Fibroblast of mammary gland (primary cell): ENCODE measurements at regions not wholly inside any gene's neighbourhood (a gene's known extent, or its start where the extent isn't known, plus 50 kb on each side); places are given as distances from the start of the nearest gene placed in this dataset.

Source experiments
- DNase-seq: peaks from one replicate; pipeline ENCODE4 v3.0.0-alpha.2; 2010; ENCODE audit warnings: low read depth
- H3K4me3 ChIP-seq: 2 replicates; pipeline ENCODE4 v1.5.1; 2011; ENCODE audit warnings: low read depth, mild to moderate bottlenecking, low read length, moderate library complexity; ENCODE audit not compliant: control insufficient read depth
- TF ChIP-seq, protein P1 (sequence below): conservative IDR thresholded peaks from 2 replicates; pipeline ENCODE4 v1.5.1; 2011; ENCODE audit warnings: low read depth, low read length, inconsistent platforms; ENCODE audit not compliant: control insufficient read depth, insufficient read depth

DNA sequence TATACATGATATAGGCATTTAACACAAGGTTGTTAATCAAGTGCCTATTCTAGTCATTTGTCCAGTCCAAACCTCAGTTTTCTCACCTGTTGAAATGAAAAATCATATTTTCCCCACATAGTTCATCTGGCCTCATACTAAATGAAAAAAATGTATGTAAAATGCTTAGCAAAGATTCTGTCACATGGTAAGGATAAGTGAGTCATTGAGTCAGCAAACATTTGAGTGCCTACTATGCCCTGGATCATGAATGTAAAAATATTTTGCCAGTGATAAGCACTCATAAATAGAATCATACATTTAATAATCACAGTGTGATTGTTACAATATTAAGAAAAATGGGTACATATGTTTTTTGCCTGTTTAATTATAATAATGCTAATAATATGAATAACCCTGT lies 181.2 kb upstream of the PAPPA start:
- TF ChIP-seq, protein P1, sequence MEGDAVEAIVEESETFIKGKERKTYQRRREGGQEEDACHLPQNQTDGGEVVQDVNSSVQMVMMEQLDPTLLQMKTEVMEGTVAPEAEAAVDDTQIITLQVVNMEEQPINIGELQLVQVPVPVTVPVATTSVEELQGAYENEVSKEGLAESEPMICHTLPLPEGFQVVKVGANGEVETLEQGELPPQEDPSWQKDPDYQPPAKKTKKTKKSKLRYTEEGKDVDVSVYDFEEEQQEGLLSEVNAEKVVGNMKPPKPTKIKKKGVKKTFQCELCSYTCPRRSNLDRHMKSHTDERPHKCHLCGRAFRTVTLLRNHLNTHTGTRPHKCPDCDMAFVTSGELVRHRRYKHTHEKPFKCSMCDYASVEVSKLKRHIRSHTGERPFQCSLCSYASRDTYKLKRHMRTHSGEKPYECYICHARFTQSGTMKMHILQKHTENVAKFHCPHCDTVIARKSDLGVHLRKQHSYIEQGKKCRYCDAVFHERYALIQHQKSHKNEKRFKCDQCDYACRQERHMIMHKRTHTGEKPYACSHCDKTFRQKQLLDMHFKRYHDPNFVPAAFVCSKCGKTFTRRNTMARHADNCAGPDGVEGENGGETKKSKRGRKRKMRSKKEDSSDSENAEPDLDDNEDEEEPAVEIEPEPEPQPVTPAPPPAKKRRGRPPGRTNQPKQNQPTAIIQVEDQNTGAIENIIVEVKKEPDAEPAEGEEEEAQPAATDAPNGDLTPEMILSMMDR, result no peak
- no peak for DNase-seq
- no peak overlapping the region for H3K4me3 ChIP-seq

- DNase-seq, result peak; percentile 63
- no peak overlapping the region for H3K4me3 ChIP-seq
- TF ChIP-seq, protein P1, result no peak
These were observed 180.6 kb upstream of the PAPPA start for GRCh38 chr9:115972843-115973595.

DNA sequence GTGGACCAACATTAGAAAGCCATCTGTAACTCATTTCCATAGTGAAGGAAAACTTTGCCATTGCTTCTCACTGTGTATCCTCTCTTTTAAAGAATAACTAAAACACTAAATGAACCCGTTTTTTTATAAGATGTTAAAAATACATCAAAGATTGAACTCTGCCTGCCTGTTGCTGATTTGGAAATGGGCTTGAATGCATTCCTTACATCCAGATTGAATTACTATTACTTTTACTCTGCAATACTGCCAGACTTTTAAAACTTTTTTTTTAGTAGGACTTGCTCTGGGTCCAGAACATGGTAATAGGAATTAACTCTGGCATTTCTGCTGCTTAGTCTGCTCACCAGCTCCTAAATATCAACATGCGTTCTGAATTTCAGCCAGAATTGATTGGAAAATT lies 176.8 kb upstream of the PAPPA start:
- no peak for DNase-seq
- TF ChIP-seq, protein P1, result no peak
- no peak overlapping the region for H3K4me3 ChIP-seq

DNA sequence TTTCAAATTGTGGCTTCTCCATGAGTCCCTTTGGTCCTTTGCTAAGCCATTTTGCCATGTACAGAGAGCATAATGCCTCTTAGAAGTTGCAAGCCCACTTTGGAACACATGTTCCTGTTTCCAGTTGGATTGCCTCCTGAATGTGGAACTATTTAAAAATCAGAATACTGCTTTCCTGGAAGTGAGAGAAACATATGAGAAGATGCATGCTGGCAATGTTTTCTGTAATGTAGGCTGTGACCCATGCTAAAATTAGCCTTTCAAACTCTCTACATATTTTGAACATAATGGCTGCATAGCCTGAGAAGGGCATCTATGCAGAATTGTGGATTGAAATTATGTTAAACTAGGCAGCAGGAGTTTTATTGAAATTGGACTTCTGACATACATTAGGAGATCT lies 175.5 kb upstream of the PAPPA start:
- no peak for DNase-seq
- TF ChIP-seq, protein P1, result no peak
- no peak overlapping the region for H3K4me3 ChIP-seq

DNA sequence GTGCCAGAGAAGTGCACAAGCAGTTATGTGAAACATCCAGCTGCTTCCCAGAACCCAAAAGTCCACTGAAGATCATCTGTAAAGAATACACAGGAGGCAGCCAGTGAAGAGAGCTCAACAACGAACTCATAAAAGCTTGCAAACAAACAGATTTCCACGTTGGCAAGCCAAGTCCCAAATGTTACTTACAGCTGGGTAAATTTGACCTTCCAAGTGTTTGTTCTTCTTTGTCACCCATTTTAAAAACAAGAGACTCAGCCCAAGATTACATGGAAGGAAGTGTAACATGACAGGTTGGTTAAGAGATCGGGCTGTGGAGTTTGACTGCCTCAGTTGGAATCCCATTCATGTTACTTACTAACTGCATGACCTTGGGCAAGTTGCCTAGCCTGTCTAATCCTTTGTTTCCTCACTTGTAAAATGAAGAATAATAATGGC lies 174.9 kb upstream of the PAPPA start:
- TF ChIP-seq, protein P1, result no peak
- DNase-seq, result peak; percentile 29
- H3K4me3 ChIP-seq, result no peak overlapping the region

GRCh38 chr9:115980054-115980453 lies 173.5 kb upstream of the PAPPA start:
- H3K4me3 ChIP-seq, result no peak overlapping the region
- TF ChIP-seq, protein P1, result no peak
- DNase-seq, result no peak

DNA sequence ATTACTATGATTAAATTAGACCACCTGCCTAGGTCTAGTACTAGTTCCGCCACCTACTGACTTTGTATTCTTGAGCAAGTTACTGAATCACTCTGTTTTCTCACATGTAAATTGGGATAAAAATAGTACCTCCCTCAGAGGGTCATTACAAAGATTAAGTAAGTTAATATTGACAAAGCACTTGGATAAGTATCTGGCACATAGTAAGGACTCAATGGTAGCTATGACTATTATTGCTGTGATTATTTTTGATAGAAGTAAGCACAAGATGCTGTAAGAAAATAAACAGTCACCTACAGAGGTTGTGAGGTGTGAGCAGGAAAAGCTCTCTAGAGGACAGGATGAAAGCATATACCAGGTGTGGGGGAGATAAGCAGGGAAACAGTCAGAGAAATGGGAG lies 173.1 kb upstream of the PAPPA start:
- H3K4me3 ChIP-seq, result no peak overlapping the region
- DNase-seq, result no peak
- TF ChIP-seq, protein P1, result no peak
